ENCODE measurements at regions not wholly inside any gene's neighbourhood (a gene's known extent, or its start where the extent isn't known, plus 50 kb on each side); places are given as distances from the start of the nearest gene placed in this dataset.

DNA sequence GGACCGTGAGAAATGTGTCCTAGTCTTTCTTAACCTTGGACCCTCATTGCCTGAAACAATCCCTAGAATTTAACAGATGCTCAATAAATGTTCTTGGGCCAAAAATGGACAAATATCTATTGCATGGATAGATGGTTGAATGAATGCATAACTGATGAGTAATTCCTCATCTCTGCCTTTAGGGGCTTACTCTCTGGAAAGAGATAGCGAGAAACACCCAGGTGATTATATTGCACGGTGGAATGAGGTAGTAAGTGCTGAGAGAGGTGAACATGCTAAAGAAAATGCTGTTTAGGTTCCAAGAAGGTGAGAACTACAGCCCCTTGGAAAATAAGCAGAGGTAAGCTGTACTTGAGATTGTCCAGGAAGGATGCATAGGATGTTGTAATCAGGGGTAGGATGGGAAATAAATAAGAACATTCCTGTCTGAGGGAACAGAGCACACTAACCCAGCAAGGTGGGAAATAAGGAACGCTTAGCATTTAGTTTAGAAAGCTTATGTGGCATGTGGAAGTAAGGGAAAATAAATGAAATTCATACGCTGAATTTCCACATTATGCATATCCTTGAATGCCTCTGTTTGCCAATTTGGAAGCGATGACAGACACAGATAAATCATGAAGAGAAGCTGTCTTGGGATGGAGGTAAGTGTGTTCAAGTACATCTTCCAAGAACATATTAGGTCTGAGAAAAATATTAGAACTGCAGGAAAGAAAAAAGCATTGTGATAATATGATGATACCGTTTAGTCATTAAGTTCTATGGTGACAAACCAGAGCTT is 426.6 kb downstream of the ARHGEF28 start:
- Histone ChIP-seq H3K27me3 (ENCODE audit: control insufficient read depth, insufficient read depth, low read length) (no peaks in the 10 kb centered on the region), H2AFZ (no peak overlapping the region), H3K79me2 (no peaks in the 10 kb centered on the region), H3K36me3 (ENCODE audit: control insufficient read depth, insufficient read depth, low read length) (no peaks in the 10 kb centered on the region), H3K9me3 (ENCODE audit: control insufficient read depth, low read length) (no peaks in the 10 kb centered on the region), H3K9ac (no peak overlapping the region), H3K4me1 (no peaks in the 10 kb centered on the region), H3K4me3 (ENCODE audit: low read depth, low read length) (no peak overlapping the region), H3K4me2 (ENCODE audit: low read length) (no peak overlapping the region), H3K27ac (no peak overlapping the region)
- TF ChIP-seq, protein P1, sequence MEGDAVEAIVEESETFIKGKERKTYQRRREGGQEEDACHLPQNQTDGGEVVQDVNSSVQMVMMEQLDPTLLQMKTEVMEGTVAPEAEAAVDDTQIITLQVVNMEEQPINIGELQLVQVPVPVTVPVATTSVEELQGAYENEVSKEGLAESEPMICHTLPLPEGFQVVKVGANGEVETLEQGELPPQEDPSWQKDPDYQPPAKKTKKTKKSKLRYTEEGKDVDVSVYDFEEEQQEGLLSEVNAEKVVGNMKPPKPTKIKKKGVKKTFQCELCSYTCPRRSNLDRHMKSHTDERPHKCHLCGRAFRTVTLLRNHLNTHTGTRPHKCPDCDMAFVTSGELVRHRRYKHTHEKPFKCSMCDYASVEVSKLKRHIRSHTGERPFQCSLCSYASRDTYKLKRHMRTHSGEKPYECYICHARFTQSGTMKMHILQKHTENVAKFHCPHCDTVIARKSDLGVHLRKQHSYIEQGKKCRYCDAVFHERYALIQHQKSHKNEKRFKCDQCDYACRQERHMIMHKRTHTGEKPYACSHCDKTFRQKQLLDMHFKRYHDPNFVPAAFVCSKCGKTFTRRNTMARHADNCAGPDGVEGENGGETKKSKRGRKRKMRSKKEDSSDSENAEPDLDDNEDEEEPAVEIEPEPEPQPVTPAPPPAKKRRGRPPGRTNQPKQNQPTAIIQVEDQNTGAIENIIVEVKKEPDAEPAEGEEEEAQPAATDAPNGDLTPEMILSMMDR (IDR thresholded peaks at IDR 0.05) = no peak

DNA sequence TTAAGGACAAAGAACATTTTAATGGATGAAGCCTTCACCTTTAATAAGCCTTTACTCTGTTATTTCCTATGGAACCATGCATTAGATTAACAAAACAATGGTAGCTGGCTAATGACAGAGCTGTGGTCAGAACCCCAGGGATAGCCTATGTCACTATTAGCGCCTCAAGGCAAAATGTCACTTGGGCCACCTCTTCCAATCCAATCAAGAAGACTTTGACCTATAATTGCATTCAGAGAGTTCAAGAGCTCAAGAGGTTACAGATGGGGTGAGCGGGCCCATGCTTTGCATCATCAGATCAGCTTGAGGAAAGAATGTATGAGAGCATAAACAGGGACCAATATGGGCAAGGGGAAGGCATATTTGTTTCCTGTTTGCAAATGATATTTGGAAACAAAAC is 425.1 kb downstream of the ARHGEF28 start:
- Histone ChIP-seq H3K9me3 (ENCODE audit: control insufficient read depth, low read length) (no peaks in the 10 kb centered on the region), H3K4me2 (ENCODE audit: low read length) (no peak overlapping the region), H3K27me3 (ENCODE audit: control insufficient read depth, insufficient read depth, low read length) (no peaks in the 10 kb centered on the region), H3K9ac (no peak overlapping the region), H3K79me2 (no peaks in the 10 kb centered on the region), H3K27ac (no peak overlapping the region), H3K4me3 (ENCODE audit: low read depth, low read length) (no peak overlapping the region), H2AFZ (no peak overlapping the region), H3K4me1 (no peaks in the 10 kb centered on the region), H3K36me3 (ENCODE audit: control insufficient read depth, insufficient read depth, low read length) (no peaks in the 10 kb centered on the region)
- TF ChIP-seq, protein P1 (IDR thresholded peaks at IDR 0.05) = no peak

DNA sequence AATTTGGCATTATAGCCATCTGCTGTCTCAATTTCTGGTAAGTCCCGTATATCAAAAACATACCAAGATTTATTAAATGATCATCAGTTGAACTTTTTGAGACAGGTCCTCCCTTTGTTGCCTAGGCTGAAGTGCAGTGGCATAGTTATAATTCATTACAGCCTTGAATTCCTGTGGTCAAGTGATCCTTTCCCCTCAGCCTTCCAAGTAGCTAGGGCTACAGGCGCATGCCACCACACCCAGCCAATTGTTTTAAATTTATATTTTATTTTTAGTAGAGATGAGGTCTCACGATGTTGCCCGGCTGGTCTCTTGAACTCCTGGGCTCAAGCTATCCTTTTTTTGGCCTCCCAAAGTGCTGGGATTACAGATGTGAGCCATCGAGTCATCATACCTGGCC is 418.9 kb downstream of the ARHGEF28 start:
- H3K4me2 ChIP-seq (ENCODE audit: low read length) = no peak overlapping the region
- TF ChIP-seq, protein P1 (IDR thresholded peaks at IDR 0.05) = no peak
- no peaks in the 10 kb centered on the region for H3K4me1 ChIP-seq
- no peak overlapping the region for H3K27ac ChIP-seq
- no peak overlapping the region for H3K9ac ChIP-seq
- no peaks in the 10 kb centered on the region for H3K36me3 ChIP-seq (ENCODE audit: control insufficient read depth, insufficient read depth, low read length)
- H3K27me3 ChIP-seq (ENCODE audit: control insufficient read depth, insufficient read depth, low read length) = no peaks in the 10 kb centered on the region
- H3K79me2 ChIP-seq = no peaks in the 10 kb centered on the region
- H3K9me3 ChIP-seq (ENCODE audit: control insufficient read depth, low read length) = no peaks in the 10 kb centered on the region
- H3K4me3 ChIP-seq (ENCODE audit: low read depth, low read length) = no peak overlapping the region
- H2AFZ ChIP-seq = no peak overlapping the region

GRCh38 chr5:74042959-74043358 is 417.0 kb downstream of the ARHGEF28 start:
- Histone ChIP-seq H3K79me2 (no peaks in the 10 kb centered on the region), H3K9me3 (ENCODE audit: control insufficient read depth, low read length) (no peaks in the 10 kb centered on the region), H3K36me3 (ENCODE audit: control insufficient read depth, insufficient read depth, low read length) (no peaks in the 10 kb centered on the region), H3K4me2 (ENCODE audit: low read length) (no peak overlapping the region), H3K4me1 (no peaks in the 10 kb centered on the region), H3K27ac (no peak overlapping the region), H3K9ac (no peak overlapping the region), H2AFZ (no peak overlapping the region), H3K27me3 (ENCODE audit: control insufficient read depth, insufficient read depth, low read length) (no peaks in the 10 kb centered on the region), H3K4me3 (ENCODE audit: low read depth, low read length) (no peak overlapping the region)
- TF ChIP-seq, protein P1 (IDR thresholded peaks at IDR 0.05) = no peak

DNA sequence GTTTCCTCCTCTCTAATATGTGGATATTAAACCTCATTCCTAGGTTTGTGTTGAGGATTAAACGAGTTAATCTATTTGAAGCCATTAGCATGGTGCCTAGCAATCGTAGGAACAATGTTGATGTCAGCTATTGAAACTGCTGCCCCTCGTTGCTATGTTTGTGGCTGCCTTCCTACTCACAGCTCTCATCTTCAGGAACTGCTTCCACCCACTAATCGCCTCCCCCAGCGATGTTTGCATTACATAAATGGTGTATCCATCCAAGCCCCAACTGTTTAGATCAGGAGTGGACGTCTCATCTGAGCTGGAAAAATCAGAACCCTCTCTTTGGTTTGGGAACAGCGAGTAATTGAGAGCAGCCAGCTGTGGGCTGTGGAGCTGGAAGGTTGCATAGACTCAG is 416.6 kb downstream of the ARHGEF28 start:
- H3K4me1 ChIP-seq = no peaks in the 10 kb centered on the region
- H3K79me2 ChIP-seq = no peaks in the 10 kb centered on the region
- H3K4me2 ChIP-seq (ENCODE audit: low read length) = no peak overlapping the region
- no peak overlapping the region for H2AFZ ChIP-seq
- no peaks in the 10 kb centered on the region for H3K9me3 ChIP-seq (ENCODE audit: control insufficient read depth, low read length)
- no peak overlapping the region for H3K9ac ChIP-seq
- H3K27me3 ChIP-seq (ENCODE audit: control insufficient read depth, insufficient read depth, low read length) = no peaks in the 10 kb centered on the region
- TF ChIP-seq, protein P1 (IDR thresholded peaks at IDR 0.05) = no peak
- no peak overlapping the region for H3K4me3 ChIP-seq (ENCODE audit: low read depth, low read length)
- H3K27ac ChIP-seq = no peak overlapping the region
- no peaks in the 10 kb centered on the region for H3K36me3 ChIP-seq (ENCODE audit: control insufficient read depth, insufficient read depth, low read length)

Data from parathyroid adenoma (tissue), 2 donors.